HG03060 (cell line): ENCODE measurements at regions not wholly inside any gene's neighbourhood (a gene's known extent, or its start where the extent isn't known, plus 50 kb on each side); places are given as distances from the start of the nearest gene placed in this dataset.

Experiments used
- ATAC-seq: cut with Tn5 transposase; IDR thresholded peaks from one replicate; pipeline ENCODE4 v1.9.1; 2021; ENCODE audit warnings: low read depth, moderate number of reproducible peaks; ENCODE audit not compliant: unreplicated experiment

GRCh38 chr7:21194936-21195335 is 232.9 kb upstream of the SP4 start:
- ATAC-seq, result no peak

- ATAC-seq, result no peak
These were observed 229.0 kb upstream of the SP4 start for GRCh38 chr7:21198921-21199320.

GRCh38 chr7:21200503-21200902 is 227.4 kb upstream of the SP4 start:
- no peak for ATAC-seq

GRCh38 chr7:21214657-21215056 is 213.2 kb upstream of the SP4 start:
- no peak for ATAC-seq

GRCh38 chr7:21215307-21215706 is 212.6 kb upstream of the SP4 start:
- no peak for ATAC-seq

- ATAC-seq, result no peak
These were observed 210.5 kb upstream of the SP4 start for GRCh38 chr7:21217365-21217764.

GRCh38 chr7:21218155-21218554 is 209.7 kb upstream of the SP4 start:
- ATAC-seq, result no peak

- ATAC-seq, result no peak
These were observed 206.8 kb upstream of the SP4 start for GRCh38 chr7:21221130-21221529.

GRCh38 chr7:21238400-21239116 is 189.3 kb upstream of the SP4 start:
- no peak for ATAC-seq

- ATAC-seq, result no peak
These were observed 184.6 kb upstream of the SP4 start for GRCh38 chr7:21243265-21243664.

- ATAC-seq, result no peak
These were observed 176.6 kb upstream of the SP4 start for GRCh38 chr7:21251151-21251800.

GRCh38 chr7:21253740-21254687 is 173.9 kb upstream of the SP4 start:
- ATAC-seq, result no peak

- ATAC-seq, result no peak
These were observed 171.5 kb upstream of the SP4 start for GRCh38 chr7:21256310-21256877.

GRCh38 chr7:21260939-21261338 is 166.9 kb upstream of the SP4 start:
- ATAC-seq, result no peak

- no peak for ATAC-seq
These were observed 166.0 kb upstream of the SP4 start for GRCh38 chr7:21261627-21262594.

- ATAC-seq, result no peak
These were observed 158.9 kb upstream of the SP4 start for GRCh38 chr7:21269021-21269420.

GRCh38 chr7:21276471-21277035 is 151.3 kb upstream of the SP4 start:
- no peak for ATAC-seq

GRCh38 chr7:21278944-21279343 is 148.9 kb upstream of the SP4 start:
- ATAC-seq, result no peak

- ATAC-seq, result no peak
These were observed 146.7 kb upstream of the SP4 start for GRCh38 chr7:21281193-21281592.
